ENCODE measurements at regions not wholly inside any gene's neighbourhood (a gene's known extent, or its start where the extent isn't known, plus 50 kb on each side); places are given as distances from the start of the nearest gene placed in this dataset.

DNA sequence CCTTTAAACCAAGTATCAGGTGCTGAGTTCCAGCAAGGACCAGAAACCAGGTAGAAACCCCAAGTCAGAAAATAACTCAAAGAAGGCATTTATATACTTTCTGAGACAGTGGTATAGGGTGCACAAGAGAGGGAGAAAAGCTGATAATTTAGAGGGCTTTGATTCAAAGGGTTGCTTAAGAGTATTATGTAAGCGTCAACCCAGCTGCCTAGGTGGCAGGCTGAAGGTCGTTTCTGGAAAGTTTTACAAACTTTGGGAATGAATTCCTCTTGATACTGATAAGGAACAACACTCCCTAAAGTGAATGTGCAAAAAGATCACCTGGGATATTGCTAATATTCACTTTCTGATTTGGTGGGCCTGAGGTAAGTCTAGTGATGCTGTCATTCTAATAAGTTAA, 800.7 kb downstream of the MAFB start:
- no peak for DNase-seq (ENCODE audit: low read depth in 4 of 4, low spot score in 1 of 4)

DNA sequence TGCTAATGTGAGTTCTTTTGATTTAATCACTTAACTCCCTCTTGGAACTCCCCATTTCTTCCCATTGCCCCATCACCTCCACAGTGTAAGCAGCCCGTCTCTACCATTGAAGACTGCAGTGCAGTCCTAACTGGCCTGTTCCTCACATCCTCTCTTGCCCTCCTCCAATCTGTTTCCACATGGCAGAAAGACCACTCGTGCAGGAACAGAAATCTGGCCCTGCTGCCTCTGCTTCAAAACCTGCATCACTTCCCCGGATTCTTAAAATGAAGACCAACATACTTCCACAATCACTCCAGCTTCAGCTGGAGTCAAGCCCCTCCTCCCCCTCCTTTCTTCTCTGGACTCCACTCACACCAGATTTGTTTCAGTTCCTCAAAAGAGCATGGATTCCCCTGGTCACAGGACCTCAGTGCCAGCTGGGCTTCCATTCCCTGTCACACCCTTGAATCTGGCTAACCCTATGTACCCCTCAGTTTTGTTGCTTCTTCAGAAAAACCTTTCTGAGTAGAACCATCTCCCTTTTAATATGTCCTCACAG, 802.3 kb downstream of the MAFB start:
- DNase-seq (ENCODE audit: low read depth in 4 of 4, low spot score in 1 of 4), result no peak

DNA sequence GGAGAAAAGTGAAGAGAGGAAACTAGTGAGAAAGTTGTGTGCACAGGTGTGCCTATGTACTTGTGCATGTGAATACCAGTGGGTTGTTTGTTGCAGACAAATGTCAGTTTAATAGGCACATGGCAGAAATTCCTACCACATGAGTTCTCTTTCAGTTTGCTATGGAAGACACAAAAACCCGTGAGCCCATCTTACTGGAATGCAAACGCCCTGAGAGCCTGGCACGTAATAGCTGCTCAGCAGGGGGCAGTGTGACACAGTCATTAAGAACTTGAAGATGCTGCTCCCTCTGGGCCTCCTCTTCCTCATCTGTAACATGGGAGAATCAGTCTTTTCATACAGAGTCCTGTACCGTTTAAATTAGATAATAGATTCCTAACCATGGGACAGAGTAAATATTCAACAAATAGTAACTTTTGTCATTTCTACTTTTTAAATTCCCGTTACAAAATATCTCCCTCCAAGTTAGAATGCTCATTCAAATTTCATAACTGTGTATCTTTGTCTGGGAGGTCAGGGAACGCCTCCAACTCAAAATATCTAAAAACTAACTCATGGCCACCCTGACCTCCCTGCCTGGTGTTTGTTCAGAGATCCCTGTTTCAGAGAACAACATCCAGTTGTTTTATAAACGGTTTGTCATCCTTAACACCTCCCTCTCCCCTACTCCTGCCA, 802.9 kb downstream of the MAFB start:
- DNase-seq (ENCODE audit: low read depth in 4 of 4, low spot score in 1 of 4), result no peak

DNA sequence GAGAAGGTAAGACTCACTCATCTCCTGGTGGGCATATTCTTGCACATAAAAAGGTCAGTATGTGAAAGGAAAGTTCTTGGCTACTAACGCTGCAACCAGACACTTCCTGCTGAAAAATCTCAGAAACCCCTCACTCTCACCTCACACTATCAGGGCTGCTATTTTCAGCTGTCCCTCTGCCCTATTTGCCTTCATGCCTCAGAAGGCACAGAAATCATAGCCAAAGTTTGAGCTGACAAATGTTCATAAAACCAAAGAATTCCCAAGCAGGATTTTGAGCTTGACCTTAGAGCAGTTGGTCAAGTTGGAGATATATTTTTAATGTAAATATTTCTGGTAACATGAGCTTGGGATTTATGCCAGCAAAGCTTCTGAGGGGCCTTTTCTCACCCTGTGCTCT, 806.2 kb downstream of the MAFB start:
- no peak for DNase-seq (ENCODE audit: low read depth in 4 of 4, low spot score in 1 of 4)

DNA sequence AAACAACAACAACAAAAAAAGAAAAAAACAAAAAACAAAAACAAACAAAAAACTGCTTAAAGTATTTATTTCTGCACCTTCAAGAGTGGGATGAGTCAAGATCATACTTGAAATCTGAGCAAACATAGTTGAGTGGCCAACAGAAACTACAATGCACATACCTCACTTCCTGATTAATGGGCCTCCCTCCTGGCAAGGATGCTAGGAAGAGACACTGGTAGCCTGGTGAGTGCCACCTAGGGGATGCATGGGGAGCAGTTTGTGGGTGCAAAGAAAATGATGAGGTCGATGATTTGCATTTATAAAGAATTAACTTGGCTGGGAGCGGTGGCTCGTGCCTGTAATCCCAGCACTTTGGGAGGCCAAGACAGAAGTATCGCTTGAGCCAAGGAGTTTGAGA, 808.1 kb downstream of the MAFB start:
- no peak for DNase-seq (ENCODE audit: low read depth in 4 of 4, low spot score in 1 of 4)

DNA sequence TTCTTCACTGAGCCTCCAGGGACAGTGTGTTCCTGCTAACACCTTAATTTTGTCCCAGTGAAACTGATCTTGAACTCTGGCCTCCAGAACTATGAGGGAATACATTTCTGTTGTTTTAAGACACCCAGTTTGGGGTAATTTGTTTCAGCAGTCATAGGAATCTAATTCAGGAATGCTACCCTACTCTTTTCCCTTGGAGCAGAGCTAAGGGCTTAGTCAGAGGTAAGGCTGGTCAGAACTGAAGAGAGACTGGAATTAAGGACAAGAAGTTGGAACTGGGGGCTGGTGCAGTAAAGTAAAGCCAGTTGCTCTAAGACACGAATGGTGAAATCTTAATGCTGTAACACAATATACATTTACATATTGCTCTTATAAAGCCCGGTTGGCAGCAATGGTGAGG, 809.7 kb downstream of the MAFB start:
- no peak for DNase-seq (ENCODE audit: low read depth in 4 of 4, low spot score in 1 of 4)

DNA sequence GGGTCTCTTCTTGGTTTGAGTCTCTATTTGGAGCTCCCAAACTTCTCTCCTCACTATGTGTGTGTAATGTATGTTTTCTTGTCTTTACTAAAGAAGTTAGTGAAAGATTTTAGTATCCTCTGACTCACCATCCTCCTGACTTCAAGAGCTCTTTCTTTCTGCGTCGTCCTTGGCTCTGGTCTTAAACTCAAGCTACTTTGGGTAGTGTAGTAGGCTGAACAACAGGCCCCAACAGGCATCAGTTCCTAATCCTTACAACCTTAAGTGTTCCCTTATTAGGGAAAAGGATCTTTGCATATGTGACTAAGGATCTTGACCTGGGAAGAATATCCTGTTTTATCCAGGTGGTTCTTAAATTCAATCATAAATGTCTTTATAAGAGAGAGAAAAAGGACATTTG, 810.2 kb downstream of the MAFB start:
- no peak for DNase-seq (ENCODE audit: low read depth in 4 of 4, low spot score in 1 of 4)

DNA sequence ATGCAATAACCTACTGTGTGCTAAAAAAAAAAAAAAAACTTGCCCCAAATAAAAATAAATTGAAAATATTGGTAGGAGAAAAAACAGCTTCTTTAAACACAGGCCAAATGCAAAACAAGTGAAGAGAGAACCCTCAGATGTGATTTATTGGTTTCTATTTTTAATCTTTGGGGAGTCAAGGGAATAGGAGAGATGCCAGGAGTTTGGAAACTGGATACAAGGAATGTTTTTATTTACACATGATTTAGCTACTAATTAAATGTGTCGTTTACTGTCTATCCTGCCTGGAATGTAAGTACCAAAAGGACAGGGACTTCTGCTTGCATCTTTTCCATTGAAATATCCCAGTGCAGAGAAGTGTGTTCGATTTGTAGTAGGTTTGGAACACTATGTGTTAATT, 810.7 kb downstream of the MAFB start:
- no peak for DNase-seq (ENCODE audit: low read depth in 4 of 4, low spot score in 1 of 4)

DNA sequence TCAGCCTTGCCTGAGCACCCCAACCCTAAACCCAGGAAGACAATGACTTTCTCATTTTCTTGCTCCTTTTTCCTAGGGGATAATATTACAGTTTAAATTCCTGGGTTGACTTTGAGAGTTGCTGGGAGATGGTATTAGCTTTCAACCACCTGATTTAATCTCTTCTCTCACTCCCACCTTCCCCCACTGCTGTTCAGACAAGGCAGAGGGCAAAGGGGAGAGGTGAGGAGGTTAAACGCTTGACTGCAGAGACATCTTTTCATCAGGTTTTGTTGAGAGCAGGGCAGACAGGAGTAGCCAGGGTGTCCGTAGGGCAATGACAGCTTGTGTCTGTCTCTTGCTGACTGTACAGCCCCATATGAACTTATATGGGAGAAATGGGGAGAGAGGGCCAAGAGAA, 811.2 kb downstream of the MAFB start:
- DNase-seq (ENCODE audit: low read depth in 4 of 4, low spot score in 1 of 4), result no peak

DNA sequence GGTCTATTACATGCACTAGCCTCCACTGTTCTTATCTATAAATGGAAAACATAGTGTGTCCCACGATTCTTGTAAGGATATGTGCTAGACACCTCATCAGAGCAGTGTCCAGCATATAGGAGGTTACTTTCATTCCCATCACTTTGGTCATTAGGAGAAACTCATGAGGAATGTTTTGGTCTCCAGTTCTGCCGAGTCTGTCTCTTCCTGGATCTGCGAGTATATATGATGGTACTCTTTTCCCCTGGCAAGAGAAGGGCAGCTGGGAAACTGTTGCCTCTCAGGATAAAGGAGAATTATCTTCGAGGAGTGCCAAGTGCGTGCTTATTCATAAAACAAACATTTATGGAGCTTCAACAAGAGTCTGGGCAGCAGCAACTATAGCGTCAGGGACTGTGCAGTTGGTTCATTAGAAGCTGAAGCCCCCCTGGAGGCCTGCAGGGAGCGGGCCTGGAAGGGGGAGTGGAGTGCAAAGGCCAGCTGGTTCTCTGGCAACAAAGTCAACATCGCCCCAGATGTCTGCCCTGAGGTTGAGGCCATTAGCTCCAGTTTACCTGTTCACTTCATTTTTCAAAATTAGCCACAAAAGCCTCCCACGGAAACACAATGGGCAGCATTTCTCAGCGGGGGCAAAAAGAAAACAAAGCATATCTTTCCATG, 811.9 kb downstream of the MAFB start:
- no peak for DNase-seq (ENCODE audit: low read depth in 4 of 4, low spot score in 1 of 4)

DNA sequence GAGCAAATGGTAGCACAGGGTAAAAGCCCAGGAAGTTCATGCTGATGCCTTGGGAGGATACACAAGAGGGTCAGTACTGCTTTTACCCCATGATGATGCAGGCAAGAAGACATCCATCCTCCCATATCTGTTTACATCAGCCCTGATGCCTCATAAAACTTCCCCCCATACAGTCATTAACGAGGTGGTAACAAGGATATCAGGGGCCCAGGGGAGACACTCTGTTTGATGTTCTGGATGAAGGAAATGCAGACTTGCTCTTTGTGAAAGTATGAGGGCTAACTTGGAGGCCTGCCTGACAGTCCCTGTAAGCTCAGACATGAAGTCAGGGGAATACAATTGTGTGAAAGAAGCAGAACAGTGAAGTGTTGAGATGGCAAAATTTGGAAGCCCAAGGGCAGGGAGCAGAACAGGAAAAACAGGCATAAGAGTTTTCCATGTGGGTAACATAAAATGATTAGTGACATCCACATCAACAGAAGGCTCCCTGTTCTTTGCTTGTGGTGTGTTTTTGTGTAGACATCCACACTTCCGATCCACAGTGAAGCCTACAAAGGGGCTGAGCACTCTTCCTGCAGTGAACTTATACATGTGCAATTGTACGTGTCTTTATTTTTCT, 813.4 kb downstream of the MAFB start:
- no peak for DNase-seq (ENCODE audit: low read depth in 4 of 4, low spot score in 1 of 4)

DNA sequence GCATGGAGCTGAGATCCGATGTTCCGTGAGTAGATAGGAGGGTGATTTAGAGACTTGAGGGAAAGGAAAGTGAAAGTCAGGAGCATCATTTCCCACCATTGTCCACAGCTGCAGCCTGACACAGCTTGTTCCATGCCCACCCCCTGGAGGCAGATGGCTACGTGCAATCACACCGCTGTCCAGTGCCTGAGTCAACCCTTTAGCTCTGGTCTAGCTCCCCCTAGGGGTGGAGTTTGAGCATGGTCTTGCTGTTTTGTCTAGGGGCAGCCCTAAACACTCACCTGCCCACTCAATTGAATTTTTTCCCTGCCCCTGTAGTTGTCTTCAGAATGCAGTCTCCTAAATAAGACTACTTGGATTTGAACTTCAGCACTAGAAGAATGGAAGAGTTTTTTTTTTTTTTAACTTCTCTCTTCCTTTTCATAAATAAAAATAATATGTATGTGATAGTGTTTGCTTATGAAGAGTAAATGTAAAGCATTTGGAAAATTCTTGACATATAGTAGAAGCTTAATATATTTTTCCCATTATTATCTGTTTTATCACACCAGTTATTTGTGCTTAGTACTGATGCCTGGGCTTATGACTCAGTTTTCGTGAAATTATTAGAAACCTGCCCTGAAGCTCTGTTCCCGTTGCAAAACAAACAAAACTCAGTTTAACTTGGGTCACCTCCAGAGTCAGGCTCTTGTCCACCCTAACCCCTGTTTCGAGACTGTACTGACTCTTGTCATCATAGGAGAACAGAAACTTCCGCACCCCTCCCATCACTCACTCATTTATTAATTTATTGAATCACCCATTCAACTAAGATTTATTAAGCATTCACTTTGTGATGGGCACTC, 814.8 kb downstream of the MAFB start:
- no peak for DNase-seq (ENCODE audit: low read depth in 4 of 4, low spot score in 1 of 4)

DNA sequence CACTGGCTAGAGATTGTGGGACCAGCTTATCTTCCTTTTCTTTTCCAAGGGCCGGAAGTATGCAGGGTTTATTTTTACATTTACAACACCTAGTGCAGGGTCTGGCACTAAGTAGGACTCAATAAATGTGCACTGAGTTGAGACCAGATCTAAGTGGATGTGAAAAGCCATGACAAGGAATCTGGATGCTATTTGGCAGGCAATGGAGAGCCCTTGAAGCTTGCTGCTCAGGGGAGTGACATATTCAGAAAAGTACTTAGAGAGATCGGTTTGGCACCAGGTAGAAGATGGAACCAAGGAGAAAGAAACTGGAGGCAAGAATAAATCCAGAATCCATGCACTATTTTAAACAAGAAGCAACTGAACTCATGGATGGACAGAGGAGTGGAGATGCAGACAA, 815.8 kb downstream of the MAFB start:
- DNase-seq (ENCODE audit: low read depth in 4 of 4, low spot score in 1 of 4), result no peak

DNA sequence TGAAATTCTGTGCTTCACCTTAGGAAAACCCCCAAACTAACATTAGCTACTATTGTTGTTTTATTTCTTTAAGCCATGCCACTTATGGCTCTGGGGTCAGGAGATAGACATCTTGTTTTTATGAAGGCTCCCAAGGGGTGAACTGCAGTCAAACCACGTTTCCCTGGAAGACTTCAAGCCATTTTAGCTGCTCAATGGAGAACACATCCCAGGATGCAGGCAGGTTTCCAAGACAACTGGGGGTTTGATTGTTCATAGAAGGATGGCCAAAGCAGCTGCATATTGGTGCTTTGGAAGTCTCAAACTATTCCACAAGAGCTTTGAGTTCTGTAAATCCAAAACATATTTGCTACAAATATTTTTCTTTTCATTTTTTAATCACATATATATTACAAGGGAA, 818.0 kb downstream of the MAFB start:
- no peak for DNase-seq (ENCODE audit: low read depth in 4 of 4, low spot score in 1 of 4)

DNA sequence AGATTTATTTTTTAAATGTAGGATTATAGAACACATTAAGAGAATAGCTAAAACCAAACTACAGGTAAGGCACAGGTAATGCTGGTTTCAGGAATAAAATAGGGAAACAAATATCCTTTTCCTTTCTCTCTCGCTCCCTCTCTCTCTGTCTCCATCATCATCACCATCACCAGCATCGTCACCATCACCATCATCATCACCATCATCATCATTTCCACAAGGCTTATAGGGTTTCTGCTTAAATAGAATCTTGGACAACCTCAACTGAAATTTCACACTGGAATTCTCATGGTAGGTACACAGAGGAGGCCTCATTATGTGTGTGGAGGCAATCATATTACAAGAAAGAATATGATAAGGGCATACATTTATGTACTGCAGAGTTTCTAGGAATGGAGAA, 823.6 kb downstream of the MAFB start:
- no peak for DNase-seq (ENCODE audit: low read depth in 4 of 4, low spot score in 1 of 4)

DNA sequence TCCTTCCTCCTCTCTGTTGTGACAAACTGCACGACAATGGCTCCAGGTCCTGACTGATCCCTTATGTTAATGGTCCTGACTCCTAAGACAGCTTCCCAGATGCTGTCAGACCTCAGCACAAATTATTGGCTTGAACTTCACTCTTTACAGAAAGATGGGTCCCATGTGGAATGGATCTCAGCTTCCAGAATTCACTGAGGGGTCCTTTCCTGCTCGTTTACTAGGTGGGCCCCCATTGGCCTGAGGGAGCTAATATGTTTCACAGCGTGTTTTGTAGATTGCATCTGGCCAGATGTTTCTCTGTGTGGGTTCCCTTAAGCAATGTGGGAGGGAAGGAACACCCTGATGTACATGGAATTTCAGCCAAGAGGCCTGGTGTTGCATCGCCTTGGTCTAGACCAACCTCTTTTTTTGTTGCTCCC, 826.6 kb downstream of the MAFB start:
- no peak for DNase-seq (ENCODE audit: low read depth in 4 of 4, low spot score in 1 of 4)

DNA sequence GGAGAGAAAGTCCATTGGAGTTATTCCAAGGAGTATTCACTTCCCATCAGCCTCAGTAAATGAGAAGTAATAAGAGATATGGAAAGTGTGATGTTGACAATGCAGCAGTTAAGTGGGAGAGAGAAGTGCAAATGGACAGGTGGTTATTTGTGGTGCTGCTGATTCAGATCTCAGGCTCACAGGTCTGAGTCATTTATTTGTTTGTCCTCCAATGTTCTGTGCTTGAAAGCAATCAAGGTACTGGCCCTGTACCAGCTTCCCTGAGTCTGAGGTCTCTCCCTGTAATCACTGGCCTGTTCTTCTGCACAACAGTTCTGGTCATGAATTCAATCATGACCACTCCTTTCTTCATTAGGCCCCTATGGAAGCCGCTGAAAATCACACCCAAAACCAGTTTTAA, 827.7 kb downstream of the MAFB start:
- DNase-seq (ENCODE audit: low read depth in 4 of 4, low spot score in 1 of 4), result no peak

DNA sequence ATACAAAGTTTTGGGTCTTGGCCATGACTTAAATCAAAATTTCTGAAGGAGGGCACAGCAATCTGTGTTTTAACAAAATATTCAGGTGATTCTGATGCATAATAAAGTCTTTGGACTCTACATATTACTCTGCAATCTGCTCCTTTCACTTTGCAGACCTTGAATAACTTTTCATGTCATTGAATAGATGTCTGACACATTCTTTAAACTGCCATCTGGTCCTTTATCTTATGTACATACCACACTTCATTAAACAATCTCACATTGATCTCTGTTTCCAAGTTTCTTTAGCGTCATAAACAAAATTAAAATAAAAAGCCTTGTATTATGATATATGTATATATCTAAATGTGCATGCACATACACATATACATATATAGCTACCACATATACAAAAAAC, 831.2 kb downstream of the MAFB start:
- DNase-seq (ENCODE audit: low read depth in 4 of 4, low spot score in 1 of 4), result no peak

DNA sequence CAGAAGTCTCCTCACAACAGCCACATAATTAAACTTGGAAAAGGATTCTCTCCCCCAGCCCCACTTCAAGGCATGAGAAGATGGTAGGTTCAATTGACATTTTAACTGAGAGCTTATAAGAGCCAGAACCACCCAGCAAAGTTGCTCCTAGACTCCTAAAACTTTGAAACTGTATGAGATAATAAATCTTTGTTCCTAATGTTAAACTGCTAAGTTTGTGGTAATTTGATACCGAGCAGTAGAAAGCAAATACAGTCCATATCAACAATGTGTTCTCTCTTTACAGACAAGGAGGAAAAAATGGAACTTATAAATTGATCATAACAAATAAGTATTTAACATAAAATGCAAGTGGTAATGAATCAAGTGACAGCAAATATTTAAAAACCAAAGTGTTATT, 831.8 kb downstream of the MAFB start:
- DNase-seq (ENCODE audit: low read depth in 4 of 4, low spot score in 1 of 4), result no peak

DNA sequence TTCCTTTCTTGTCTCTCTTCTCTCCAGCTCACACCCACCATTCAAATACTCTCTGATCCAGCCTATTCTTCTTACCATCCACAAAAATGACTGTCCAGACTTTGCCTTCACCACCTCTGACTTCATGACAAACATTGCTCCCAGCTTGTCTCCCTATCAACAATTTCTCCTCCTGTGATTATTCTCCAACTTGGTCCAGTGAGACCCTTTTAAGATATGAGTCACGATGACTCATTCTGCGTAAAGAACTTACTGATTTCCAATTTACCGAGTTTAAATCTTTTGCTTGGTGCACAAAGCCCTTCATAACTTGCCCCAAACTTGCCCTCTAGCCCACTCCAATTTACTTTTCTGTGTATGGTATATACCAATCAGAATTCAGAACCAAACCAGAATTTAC, 833.2 kb downstream of the MAFB start:
- DNase-seq (ENCODE audit: low read depth in 4 of 4, low spot score in 1 of 4), result no peak

DNA sequence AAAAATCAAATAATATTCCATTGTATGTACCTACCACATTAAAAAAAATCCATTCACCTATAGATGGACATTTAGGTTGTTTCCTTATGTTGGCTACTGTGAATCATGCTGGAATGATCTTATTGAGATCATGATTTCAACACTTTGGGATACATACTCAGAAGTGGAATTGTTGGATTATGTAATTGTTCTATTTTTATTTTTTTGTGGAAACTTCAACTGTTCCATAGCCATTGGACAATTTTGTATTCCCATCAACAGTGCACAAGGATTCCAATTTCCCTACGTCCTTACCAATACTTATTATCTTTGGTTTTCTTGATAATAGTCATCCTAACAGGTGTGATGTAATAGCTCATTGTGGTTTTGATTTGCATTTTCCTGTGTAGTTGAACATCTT, 834.0 kb downstream of the MAFB start:
- DNase-seq (ENCODE audit: low read depth in 4 of 4, low spot score in 1 of 4), result no peak

DNA sequence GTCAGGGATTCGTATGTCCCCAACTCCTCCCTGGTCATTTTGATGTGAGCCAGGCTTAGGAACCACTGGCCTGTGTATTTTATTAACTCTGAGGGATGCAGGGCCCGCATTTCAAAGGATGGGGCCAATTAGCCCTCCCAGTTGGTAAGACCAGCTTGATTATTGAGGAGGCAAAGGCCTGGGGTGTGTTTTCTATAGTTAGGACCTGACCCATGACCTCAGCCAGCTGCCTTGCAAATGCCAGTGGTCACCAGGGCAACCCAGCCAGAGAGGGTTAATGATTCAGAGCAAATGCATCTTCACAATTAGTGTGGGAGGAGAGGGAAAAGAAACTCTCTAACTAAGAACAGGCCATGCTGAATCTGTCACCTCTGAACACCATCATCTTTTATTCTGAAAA, 835.4 kb downstream of the MAFB start:
- no peak for DNase-seq (ENCODE audit: low read depth in 4 of 4, low spot score in 1 of 4)
